ENCODE measurements at regions not wholly inside any gene's neighbourhood (a gene's known extent, or its start where the extent isn't known, plus 50 kb on each side); places are given as distances from the start of the nearest gene placed in this dataset.
A peak's percentile ranks its signal among the peaks of the same experiment; 100 is the strongest.
"Not testable (repeated sequence)": the region's sequence is repeated elsewhere in the genome, so short reads cannot be mapped to it uniquely, and the experiment has no call there.

DNA sequence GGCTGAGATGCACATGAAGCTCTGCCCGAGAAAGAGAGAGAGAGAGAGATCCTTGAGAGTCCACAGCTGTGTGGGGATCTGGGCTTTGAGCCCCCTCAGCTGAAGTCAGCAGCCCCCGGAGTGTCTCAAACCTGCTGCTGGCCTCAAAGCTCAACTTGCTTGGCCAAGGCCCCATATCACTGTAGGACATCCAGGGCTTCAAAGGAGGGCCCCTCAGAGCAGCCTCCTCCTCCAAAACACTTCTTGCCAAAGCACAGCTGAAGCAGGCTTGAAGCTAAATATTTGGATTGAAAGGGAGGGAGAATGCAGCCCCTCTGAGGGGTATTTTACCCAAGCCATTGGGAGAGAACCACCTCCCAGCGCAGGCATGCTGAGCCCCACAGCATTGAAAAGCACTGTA lies 357.6 kb downstream of the OSR1 start:
- DNase-seq (ENCODE audit: low read depth in 4 of 4, low spot score in 2 of 4) = no peak

DNA sequence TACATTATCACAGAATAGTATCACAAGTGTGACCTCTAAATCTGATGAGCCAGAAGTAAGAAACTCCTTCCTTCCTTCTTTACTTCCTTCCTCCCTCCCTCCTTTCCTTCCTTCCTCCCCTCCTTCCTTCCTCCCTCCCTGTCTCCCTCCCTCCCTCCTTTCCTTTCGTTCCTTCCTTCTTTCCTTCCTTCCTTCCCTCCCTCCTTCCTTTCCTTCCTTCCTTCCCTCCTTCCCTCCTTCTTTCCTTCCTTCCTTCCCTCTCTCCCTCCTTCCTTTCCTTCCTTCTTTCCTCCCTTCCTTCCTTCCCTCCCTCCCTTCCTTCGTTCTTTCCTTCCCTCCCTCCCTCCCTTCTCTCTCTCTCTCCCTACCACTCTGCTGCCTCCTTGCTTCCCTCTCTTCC lies 359.2 kb downstream of the OSR1 start:
- no peak for DNase-seq (ENCODE audit: low read depth in 4 of 4, low spot score in 2 of 4)

DNA sequence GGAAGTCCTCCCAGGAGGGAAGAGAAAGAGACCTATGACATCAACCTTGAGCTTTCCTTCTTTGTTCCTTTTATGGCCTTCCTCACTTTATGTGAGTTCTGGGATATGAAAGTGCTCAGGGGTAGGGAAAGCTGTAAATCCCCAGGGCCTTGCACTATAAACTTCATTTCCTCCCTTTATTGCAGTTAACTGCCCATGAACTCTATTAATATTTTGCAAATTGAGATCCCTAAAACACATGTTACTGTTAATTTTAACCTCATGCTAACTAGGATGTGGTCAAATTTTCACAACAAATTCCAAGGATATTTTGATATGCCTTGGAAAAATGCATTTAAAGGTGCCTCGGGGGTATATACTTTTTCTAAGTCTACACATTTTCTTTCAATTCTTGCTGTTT lies 359.9 kb downstream of the OSR1 start:
- DNase-seq (ENCODE audit: low read depth in 4 of 4, low spot score in 2 of 4) = no peak

DNA sequence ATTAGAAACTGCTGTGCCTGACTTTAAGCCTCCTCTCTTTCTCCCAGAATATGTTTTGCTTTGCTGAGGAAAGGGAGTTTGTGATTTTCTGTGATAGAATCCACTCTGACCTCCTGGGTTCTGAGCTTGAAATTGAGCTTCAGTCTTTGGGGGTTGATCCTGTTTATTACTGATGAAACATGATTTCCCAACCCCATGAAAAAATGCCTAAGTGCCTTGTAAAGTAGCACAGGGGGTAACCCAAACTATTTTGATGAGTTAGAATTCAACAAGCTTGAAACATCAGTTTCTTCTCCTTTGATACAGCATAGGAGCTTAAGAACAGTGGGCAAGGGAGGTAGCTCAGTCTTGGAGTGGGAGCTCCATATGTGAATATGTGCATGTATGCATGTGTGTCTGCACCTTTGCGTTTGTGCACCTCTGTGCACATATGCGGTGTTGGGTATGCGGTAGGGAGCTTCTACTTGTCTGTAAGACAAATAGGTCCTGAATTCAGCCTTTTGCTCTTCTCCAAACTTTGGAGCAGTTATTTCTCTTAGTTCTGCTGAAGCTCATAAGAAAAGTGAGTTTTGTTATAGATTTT lies 364.6 kb downstream of the OSR1 start:
- no peak for DNase-seq (ENCODE audit: low read depth in 4 of 4, low spot score in 2 of 4)

DNA sequence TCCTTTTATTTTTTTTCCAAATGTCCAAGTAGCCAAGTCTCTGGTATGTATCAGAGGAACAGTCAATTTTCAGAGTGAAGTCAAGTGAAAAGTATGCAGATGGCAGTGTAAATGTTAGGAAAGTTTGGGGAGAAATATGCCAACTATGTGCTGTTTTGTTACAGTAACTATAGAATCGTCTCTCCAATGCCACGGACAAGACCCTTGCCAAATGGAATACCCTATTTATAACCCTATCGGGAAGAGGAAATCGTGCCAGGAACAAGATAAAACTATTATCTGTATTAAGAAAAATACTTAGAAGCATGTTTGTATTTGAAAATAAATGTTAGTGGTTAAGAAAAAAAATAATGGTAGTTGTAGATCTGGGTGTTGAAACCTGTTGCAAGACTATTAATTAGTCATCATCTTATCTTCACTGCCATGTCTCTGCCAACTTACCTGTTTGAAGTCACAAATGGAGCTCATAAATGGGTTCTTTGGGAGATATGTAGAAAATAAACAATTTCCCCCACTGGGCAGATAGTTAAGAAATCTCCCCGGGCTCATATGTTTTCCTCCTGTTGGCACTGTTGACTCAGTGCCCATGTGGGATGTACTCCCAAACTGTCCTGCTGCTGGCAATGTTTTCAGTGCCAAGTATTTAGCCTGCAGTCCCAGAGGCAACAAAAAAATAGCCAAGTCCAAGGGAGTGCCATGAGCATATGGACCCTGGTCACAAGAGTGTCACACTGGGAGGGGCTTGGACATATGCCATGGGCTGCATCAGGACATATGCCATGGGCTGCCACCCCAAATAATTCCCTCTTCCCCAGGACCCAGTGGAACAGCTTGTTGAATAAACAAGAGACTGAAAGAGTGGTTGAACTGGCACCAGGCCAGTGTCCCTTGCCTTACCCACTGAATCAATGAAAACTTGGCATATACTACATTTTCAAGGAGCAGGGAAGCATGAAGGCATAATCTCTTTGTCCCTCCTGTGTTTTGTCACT lies 366.9 kb downstream of the OSR1 start:
- no peak for DNase-seq (ENCODE audit: low read depth in 4 of 4, low spot score in 2 of 4)

DNA sequence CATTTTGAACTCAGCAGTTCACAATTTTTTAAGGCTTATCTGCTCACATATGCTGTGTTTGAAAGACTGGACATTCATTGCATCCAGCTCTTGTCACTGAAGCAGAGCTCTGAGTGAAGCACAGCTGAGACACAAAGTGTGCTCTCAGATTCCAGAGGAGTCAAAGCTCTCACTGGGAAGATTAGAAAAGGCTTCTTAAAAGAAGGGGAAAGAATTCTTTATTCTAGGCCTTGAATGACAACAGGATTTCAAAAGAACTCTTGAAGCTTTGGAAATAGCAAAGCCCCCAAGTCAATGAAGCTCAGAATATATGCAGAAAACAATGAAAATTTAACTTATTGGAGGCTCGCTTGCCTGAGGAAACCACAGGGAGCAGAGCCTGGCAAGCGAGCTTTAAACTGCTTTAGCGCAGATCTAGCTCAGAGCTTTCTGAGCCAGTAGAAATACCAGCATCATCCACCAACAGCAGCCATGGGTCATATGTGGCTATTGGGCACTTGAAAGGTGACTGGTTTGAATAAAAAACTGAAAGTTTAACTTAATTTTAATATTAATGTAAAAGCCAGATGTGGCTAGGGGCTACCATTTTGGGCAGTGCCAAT lies 369.7 kb downstream of the OSR1 start:
- no peak for DNase-seq (ENCODE audit: low read depth in 4 of 4, low spot score in 2 of 4)

DNA sequence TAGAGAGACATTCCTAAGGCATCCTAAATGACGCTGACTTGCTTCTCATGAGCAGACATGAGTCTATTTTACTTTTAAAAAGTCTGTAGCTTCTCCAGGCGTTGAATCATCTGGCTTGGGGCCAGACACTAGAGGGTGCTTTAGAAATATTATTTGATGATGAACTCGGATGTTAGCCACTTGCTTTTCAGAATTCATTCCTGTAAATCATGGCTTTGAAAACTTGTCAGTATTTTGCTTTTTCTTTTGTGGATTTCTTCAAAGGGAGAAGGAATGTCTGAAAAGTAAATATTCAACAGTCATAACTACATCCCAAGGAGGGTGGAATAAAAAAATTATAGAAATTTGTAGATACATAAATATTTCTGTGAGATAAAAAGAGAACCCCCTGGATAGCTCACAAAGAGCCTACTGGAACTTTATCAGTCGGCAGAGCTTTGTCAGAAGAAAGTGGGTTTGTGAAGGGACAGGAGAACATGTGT lies 370.8 kb downstream of the OSR1 start:
- DNase-seq (ENCODE audit: low read depth in 4 of 4, low spot score in 2 of 4) = no peak

DNA sequence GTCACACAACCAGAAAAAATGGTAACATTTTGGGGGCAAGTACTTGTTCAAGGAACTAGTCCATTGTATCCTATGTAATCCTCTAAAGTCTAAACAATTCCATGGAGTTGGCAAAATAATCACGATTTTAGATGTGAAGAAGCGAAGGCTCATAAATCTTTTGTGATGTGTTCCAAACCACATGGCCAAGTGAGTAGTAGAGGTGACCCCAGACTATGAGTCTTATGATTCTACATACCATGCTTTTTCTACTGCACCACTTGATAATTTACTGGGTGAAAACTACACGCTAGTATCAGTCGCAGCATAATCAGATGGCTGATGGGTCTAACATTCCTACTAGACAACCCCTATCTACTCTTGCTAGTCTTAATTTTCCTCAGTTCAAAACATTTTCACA lies 371.4 kb downstream of the OSR1 start:
- DNase-seq (ENCODE audit: low read depth in 4 of 4, low spot score in 2 of 4) = no peak

DNA sequence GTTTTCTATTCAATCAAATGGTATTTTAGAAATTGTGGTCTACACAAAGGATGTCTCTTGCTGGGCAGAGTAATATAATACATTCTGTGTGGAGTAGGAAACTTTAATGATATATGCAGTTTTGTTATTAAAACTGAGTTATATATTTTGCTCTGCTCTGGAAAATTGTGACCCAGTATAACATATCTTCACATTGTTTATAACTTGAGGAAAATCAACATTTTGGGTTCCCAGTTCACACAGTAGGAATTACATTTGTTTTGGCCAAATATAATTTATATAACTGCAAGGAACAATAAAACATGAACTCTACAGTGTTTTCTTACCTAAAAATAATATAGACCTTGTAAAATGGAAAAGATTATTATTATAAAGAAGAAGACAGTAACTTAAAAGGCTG lies 372.4 kb downstream of the OSR1 start:
- no peak for DNase-seq (ENCODE audit: low read depth in 4 of 4, low spot score in 2 of 4)

DNA sequence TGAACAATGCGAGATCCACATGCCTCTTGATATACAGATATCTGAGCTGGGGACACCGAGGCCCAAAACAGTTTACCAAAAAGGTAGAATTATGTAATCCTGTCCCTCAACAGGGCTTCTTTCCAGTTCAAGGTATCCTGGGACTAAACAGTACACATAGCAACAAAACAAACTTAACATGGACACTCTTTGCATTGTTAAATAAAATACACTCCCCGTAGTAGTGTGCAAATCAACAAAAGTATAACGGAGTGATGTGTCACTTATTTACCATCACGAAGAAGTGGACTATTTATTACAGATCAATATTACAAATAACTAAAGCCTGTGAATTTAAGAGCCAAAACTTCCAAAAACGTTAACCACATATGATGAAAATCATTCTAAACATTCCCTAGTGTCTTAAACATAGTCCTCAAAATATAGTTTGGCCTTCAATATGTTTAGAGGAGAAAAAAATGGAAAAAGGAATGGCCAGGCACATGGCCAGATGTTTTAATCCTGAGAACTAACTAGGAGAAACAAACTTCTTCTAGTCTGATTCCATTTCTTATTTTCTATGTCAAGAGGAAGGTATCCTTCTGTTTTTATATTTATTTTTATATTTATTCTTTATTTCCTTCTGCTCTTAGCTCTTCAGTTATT lies 377.5 kb downstream of the OSR1 start:
- no peak for DNase-seq (ENCODE audit: low read depth in 4 of 4, low spot score in 2 of 4)

DNA sequence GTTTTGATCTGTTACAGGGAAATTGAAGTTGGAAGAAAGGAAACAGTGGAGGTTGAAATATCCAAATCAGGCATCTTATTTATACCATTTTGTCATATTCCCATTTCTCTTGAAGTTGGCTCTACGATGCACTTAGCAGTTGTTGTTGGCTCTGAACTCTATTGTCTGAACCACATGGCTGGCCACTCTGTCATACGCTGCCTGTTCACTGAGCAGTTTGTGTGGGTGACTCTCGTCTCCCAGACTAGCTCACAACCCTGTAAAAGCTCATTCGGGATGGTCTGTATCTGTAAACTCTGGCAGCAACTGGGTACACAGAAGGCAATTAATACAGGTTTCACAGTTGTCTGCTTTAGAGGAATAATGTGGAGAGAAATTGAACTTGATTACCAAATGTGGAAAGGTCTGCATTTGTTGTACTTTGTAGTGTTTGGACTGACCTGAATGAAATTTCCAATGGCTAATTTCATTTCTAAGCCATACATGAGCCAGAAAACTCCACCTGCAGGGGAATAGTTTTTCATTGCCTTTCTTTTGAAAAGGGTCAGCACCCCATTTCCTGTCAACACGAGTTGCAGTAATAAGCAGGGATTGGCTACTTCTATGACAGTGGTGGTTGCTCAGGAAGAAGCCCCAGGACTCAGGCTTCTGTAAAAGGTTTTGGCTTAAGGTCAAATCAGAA lies 378.2 kb downstream of the OSR1 start:
- DNase-seq (ENCODE audit: low read depth in 4 of 4, low spot score in 2 of 4) = no peak

DNA sequence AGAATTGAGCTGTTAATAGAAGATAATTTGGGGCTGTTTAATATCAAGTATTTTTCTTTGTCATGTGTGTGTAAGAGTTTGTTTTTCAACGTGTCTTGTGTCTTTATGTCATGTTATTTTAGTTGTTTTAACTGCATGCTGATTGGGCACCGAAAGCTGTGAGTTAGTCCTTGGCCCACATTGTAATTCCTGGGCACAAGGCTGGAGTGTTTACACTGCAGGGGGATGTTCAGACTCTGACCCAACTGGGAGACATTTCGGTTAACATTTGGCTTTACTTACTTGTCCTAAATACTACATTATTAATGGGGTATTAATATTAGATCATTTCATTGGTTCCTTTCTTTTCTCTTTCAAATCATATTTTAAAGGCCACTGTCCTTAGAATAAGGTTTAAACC lies 381.0 kb downstream of the OSR1 start:
- DNase-seq (ENCODE audit: low read depth in 4 of 4, low spot score in 2 of 4) = no peak

DNA sequence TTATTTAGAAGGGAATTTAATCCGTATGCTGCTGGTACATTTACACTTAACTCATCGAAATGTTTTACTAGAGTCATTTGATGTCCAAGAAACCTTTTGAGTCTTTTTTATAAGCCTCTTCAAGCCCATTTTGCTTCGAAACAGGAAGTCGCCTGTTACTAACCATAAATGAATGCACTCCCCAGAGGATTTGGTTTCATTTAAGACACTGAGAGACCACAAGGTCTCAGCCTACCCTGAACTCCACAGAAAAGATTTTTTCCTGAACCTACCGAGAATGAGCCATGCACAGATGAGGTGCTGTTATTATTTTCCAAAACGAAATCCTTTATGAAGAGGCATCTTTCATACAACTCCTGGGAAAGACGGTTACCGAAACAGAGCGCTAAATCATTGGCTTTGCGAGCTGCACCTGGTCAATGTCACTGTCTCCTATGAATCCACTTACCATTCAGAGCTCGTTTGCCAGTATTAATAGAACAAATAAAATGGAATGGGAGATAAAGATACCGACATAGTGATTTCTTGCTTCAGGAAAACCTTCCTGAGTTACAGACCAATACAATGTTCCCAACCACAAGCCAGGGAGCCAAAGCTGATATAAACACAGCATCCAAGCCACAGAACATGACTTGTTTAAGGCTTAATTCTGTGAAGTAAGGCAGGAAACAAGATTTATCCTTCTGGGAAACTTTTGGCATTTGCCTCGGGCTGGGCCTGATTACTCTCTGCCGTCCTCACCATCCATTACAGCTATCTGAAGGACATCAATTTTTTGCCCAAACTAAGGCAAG lies 382.1 kb downstream of the OSR1 start:
- DNase-seq (ENCODE audit: low read depth in 4 of 4, low spot score in 2 of 4) = peak in 2 of 4 donors; percentile 24 to 43

DNA sequence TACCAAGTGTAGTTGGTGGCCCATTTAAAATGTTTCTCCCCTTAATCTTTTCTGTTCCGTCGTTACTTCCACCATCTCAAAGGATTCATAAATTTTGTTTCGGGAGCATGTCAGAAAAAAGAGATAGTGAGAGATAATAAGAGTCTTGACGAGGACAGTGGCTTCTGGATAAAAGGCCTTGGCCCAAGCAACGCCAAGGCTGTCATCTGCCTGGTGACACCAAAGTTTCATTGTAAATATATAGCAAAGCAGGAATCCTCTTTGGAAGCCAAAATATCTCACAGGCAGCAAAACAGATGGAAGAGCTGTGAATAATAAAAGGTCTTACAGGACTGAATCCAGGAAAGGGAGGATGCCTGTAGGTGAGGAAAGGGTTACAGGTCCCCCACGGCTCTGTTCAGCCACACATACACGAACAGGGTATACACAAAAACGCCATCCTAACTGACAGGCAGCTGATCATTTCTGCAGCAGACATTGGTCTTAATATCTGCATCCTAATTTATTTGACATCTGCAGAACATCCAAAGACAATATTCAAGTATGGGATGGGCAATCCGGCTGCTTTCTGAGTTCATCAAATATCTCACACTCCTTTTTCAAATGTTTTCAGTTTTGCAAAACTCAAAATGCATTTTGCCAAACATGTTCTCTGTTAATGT lies 382.8 kb downstream of the OSR1 start:
- no peak for DNase-seq (ENCODE audit: low read depth in 4 of 4, low spot score in 2 of 4)

DNA sequence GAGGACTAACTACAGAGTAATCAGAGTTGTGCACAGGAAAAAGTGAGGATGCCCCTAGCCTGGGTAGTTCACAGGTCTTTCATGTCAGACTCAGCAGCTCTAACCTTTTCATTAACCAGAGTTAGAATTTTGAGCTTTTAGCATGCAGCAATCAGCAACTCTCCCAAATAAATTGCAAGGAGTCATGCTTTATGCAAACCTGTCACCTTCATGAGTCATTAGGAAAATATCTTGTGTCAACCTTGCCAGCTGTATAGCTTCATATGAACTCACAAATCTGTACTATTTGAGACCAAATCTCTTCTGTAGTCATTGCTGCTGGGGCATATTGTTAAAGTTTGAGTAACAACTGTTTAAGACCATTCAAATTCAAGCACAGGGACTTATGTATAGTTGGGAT lies 382.3 kb upstream of the NT5C1B start:
- no peak for DNase-seq (ENCODE audit: low read depth in 4 of 4, low spot score in 2 of 4)

DNA sequence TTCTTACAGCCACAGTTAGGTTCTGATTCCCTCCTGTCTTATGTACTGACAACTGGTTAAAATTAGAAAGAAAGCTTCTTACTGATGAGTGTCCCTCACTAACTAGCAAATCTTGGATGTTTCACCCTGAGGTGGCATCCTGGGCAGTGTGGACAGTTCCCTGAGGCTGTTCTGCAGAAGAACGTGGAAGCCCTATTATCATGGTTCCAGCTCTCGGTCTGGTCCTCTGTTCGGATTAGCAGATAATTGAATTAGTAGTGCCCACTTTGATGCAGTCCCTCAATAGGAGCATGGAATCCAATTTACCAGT lies 381.7 kb upstream of the NT5C1B start:
- no peak for DNase-seq (ENCODE audit: low read depth in 4 of 4, low spot score in 2 of 4)

DNA sequence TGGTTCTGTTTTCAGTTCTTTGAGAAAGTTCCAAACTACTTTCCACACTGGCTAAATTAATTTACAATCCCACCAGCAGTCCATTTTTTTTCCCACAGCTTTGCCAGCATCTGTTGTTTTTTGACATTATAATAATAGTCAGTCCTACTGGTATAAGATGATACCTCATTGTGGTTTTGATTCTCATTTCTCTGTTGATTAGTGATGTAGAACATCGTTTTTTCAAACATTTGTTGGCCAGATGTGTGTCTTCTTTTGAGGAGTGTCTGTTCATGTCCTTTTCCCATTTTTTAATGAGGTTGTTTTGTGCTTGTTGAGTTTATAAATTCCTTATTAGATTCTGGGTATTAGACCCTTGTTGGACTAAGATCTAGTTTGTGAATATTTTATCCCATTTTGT lies 376.8 kb upstream of the NT5C1B start:
- DNase-seq (ENCODE audit: low read depth in 4 of 4, low spot score in 2 of 4) = no peak

DNA sequence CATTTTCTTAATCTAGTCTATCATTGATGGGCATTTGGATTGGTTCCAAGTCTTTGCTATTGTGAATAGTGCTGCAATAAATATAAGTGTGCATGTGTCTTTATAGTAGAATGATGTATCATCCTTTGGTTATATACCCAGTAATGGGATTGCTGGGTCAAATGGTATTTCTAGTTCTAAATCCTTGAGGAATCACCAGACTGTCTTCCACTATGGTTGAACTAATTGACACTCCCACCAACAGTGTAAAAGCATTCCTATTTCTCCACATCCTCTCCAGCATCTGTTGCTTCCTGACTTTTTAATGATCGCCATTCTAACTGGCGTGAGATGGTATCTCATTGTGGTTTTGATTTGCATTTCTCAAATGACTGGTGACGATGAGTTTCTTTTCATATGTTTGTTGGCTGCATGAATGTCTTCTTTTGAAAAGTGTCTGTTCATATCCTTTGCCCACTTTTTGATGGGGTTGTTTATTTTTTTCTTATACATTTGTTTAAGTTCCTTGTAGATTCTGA lies 374.4 kb upstream of the NT5C1B start:
- DNase-seq (ENCODE audit: low read depth in 4 of 4, low spot score in 2 of 4) = not testable (repeated sequence)

DNA sequence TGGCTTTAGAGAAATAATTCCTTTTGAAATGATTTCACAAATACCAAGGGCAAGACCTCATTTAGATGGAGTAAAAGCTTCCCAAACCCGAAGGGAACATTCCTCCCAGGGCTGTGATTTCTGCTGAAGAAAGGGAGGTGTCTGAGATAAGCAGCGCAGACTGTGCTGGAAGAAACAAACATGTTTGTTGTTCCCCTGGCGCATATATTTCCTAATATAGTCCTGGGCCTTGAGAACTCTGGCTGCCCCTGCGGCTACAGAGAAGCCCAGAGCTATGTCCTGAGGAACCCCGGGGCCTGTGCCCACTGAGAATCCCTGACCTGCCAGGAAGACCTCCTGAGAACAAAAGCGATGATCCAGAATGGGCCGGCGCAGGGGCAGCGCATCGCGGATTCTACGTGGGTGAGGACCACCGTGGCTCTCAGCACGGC lies 372.6 kb upstream of the NT5C1B start:
- no peak for DNase-seq (ENCODE audit: low read depth in 4 of 4, low spot score in 2 of 4)

Measured in left renal cortex interstitium (tissue), 4 donors.